ENCODE measurements at regions not wholly inside any gene's neighbourhood (a gene's known extent, or its start where the extent isn't known, plus 50 kb on each side); places are given as distances from the start of the nearest gene placed in this dataset.
"Not testable (repeated sequence)": the region's sequence is repeated elsewhere in the genome, so short reads cannot be mapped to it uniquely, and the experiment has no call there.

DNA sequence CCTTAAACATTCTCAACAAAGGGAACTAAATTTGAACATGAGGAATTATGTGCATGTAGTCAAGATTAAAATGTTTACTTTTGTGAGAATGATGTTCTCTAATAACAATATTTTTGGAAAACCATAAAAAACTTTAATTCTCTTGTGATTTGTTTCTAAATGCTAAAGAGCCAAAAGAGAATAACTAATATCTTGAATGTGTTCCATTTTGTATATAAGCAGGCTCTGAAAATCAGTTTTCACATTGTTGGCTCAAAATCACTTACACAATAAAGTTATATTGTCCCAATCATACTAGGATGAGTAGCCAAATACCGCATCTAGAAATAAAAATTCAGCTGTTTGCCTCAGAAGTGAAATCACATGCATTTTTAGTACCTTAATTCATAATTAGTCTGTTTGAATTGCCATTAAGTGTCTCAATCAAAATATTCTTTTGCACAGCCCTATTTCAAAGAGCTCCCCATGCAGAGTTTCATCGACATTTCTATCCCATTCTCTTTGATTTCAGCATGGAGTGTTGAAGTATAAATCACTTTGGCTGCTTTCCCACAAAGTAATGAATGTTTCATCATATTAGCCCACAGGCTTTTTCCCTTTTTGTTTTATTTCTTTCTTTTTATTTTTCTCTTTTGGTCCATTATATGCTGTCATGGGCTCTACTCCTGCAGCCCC is 420.3 kb upstream of the POM121L12 start:
- ChIA-PET CTCF (no interaction called here), POLR2A (no interaction called here)
- DNase-seq (ENCODE audit: extremely low spot score) = no peak
- TF ChIP-seq, protein P1, sequence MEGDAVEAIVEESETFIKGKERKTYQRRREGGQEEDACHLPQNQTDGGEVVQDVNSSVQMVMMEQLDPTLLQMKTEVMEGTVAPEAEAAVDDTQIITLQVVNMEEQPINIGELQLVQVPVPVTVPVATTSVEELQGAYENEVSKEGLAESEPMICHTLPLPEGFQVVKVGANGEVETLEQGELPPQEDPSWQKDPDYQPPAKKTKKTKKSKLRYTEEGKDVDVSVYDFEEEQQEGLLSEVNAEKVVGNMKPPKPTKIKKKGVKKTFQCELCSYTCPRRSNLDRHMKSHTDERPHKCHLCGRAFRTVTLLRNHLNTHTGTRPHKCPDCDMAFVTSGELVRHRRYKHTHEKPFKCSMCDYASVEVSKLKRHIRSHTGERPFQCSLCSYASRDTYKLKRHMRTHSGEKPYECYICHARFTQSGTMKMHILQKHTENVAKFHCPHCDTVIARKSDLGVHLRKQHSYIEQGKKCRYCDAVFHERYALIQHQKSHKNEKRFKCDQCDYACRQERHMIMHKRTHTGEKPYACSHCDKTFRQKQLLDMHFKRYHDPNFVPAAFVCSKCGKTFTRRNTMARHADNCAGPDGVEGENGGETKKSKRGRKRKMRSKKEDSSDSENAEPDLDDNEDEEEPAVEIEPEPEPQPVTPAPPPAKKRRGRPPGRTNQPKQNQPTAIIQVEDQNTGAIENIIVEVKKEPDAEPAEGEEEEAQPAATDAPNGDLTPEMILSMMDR (IDR thresholded peaks at IDR 0.05; ENCODE audit: control extremely low read depth, extremely low read depth, low read depth, missing control alignments) = no peak

GRCh38 chr7:52609511-52609910 is 425.9 kb upstream of the POM121L12 start:
- CTCF ChIA-PET = no interaction called here
- DNase-seq (ENCODE audit: extremely low spot score) = no peak
- POLR2A ChIA-PET = no interaction called here
- TF ChIP-seq, protein P1 (IDR thresholded peaks at IDR 0.05; ENCODE audit: control extremely low read depth, extremely low read depth, low read depth, missing control alignments) = no peak

GRCh38 chr7:52592698-52593097 is 442.7 kb upstream of the POM121L12 start:
- TF ChIP-seq, protein P1 (IDR thresholded peaks at IDR 0.05; ENCODE audit: control extremely low read depth, extremely low read depth, low read depth, missing control alignments) = no peak
- ChIA-PET CTCF (no interaction called here), POLR2A (no interaction called here)
- no peak for DNase-seq (ENCODE audit: extremely low spot score)

- no peak for DNase-seq (ENCODE audit: extremely low spot score)
- ChIA-PET POLR2A (no interaction called here), CTCF (interaction anchor here (1.1 to 2.3 kb wide), 3 partner anchors 7 to 11 kb away, joined by 4 to 8 read pairs (median 4); no protein-coding TSS in a partner anchor)
- TF ChIP-seq, protein P1 (IDR thresholded peaks at IDR 0.05; ENCODE audit: control extremely low read depth, extremely low read depth, low read depth, missing control alignments) = no peak
Measured at GRCh38 chr7:52586704-52587103, 448.7 kb upstream of the POM121L12 start.

DNA sequence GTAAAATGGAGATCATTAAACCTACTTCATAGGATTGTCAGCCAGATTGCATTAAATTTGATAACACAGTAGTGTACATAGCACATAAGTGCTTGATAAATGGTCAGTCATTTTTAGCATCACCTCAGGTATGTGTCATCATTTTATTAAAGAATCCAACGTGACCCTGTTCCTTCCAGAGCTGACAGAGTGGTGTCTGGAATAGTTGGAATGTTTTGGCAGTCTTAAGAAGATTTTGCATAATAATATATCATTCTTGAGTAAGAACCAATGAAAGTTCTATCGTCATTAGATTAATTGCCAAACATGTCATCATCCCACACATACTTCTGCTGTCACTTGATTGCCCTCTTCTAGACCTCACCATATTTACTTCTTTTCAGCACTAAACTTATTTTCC is 451.4 kb upstream of the POM121L12 start:
- ChIA-PET POLR2A (no interaction called here), CTCF (interaction anchor here (1.6 kb wide), 1 partner anchor 9 kb away, joined by 4 read pairs; no protein-coding TSS in a partner anchor)
- TF ChIP-seq, protein P1 (IDR thresholded peaks at IDR 0.05; ENCODE audit: control extremely low read depth, extremely low read depth, low read depth, missing control alignments) = no peak
- DNase-seq (ENCODE audit: extremely low spot score) = no peak

DNA sequence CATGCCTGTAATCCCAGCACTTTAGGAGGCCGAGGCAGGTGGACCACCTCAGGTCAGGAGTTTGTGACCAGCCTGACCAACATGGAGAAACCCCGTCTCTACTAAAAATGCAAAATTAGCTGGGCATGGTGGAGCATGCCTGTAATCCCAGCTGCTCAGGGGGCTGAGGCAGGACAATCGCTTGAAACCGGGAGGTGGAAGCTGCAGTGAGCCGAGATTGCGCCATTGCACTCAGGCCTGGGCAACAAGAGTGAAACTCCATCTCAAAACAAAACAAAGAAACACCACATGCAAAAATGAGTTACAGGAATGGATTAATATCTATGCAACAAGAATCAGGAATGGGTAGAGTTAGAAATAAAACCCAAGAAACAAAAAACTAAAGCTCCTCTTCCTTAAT is 462.3 kb upstream of the POM121L12 start:
- POLR2A ChIA-PET; DNase-seq (ENCODE audit: extremely low spot score); CTCF ChIA-PET: not testable (repeated sequence)

- DNase-seq (ENCODE audit: extremely low spot score) = no peak
- TF ChIP-seq, protein P1 (IDR thresholded peaks at IDR 0.05; ENCODE audit: control extremely low read depth, extremely low read depth, low read depth, missing control alignments) = no peak
- POLR2A ChIA-PET = no interaction called here
- CTCF ChIA-PET = no interaction called here
Measured at GRCh38 chr7:52571026-52571425, 464.4 kb upstream of the POM121L12 start.
